22Rv1 (cell line): ENCODE measurements at regions not wholly inside any gene's neighbourhood (a gene's known extent, or its start where the extent isn't known, plus 50 kb on each side); places are given as distances from the start of the nearest gene placed in this dataset.

Experiments
- CTCF ChIP-seq: fragments of 450-650 bp; IDR thresholded peaks from 2 replicates; pipeline ENCODE4 v1.5.1; 2017; ENCODE audit warnings: mild to moderate bottlenecking
- ZFX ChIP-seq: fragments of 450-650 bp; IDR thresholded peaks from 2 replicates; pipeline ENCODE4 v1.6.1; 2017; ENCODE audit warnings: antibody characterized with exemption, borderline replicate concordance

- TF ChIP-seq CTCF (no peak), ZFX (no peak)
Observed at GRCh38 chr15:85910834-85911233, 116.1 kb upstream of the KLHL25 start.
